ENCODE measurements at regions not wholly inside any gene's neighbourhood (a gene's known extent, or its start where the extent isn't known, plus 50 kb on each side); places are given as distances from the start of the nearest gene placed in this dataset.
"Not testable (repeated sequence)": the region's sequence is repeated elsewhere in the genome, so short reads cannot be mapped to it uniquely, and the experiment has no call there.

- H3K4me1 ChIP-seq (ENCODE audit: control insufficient read depth in 5 of 5, insufficient read depth in 5 of 5, low read length in 5 of 5) = peaks cover 0 to 9% (median 2%) of the 10 kb centered on the region in 5 donors
- no peak for TF ChIP-seq CTCF (IDR thresholded peaks at IDR 0.05; ENCODE audit: control extremely low read depth, extremely low read depth)
- no peaks in the 10 kb centered on the region for H3K36me3 ChIP-seq (ENCODE audit: control insufficient read depth in 4 of 4, insufficient read depth in 4 of 4, low read length in 4 of 4)
- H3K27me3 ChIP-seq (ENCODE audit: control insufficient read depth in 3 of 3, insufficient read depth in 3 of 3, low read length in 2 of 3) = no peaks in the 10 kb centered on the region
- DNase-seq (no peak), ATAC-seq (ENCODE audit: insufficient read depth, low FRiP score) (no peak)
- H3K9me3 ChIP-seq (ENCODE audit: control insufficient read depth in 4 of 4, insufficient read depth in 3 of 4, low read length in 3 of 4) = no peaks in the 10 kb centered on the region
- H3K4me3 ChIP-seq = no peak overlapping the region
- H3K9ac ChIP-seq (ENCODE audit: insufficient read depth in 1 of 2, low read length in 2 of 2) = no peak overlapping the region
- no peak overlapping the region for H3K27ac ChIP-seq (ENCODE audit: low read depth in 1 of 2, low read length in 1 of 2)
Measured at GRCh38 chr13:50425772-50426171, 410.5 kb downstream of the KCNRG start.

GRCh38 chr13:50426927-50427326 lies 411.7 kb downstream of the KCNRG start:
- Histone ChIP-seq H3K9ac (ENCODE audit: insufficient read depth in 1 of 2, low read length in 2 of 2) (no peak overlapping the region), H3K4me3 (no peak overlapping the region), H3K27ac (ENCODE audit: low read depth in 1 of 2, low read length in 1 of 2) (no peak overlapping the region), H3K27me3 (ENCODE audit: control insufficient read depth in 3 of 3, insufficient read depth in 3 of 3, low read length in 2 of 3) (no peaks in the 10 kb centered on the region), H3K4me1 (ENCODE audit: control insufficient read depth in 5 of 5, insufficient read depth in 5 of 5, low read length in 5 of 5) (peaks cover 0 to 6% (median 2%) of the 10 kb centered on the region in 5 donors), H3K36me3 (ENCODE audit: control insufficient read depth in 4 of 4, insufficient read depth in 4 of 4, low read length in 4 of 4) (no peaks in the 10 kb centered on the region), H3K9me3 (ENCODE audit: control insufficient read depth in 4 of 4, insufficient read depth in 3 of 4, low read length in 3 of 4) (no peaks in the 10 kb centered on the region)
- DNase-seq (no peak), ATAC-seq (ENCODE audit: insufficient read depth, low FRiP score) (no peak)
- no peak for TF ChIP-seq CTCF (IDR thresholded peaks at IDR 0.05; ENCODE audit: control extremely low read depth, extremely low read depth)

GRCh38 chr13:50427511-50427910 lies 412.3 kb downstream of the KCNRG start:
- WGBS, 2 donors = 89 to 98% methylated on average over 9 of the region's 9 CpGs
- not testable (repeated sequence) for H3K4me3 ChIP-seq; H3K9ac ChIP-seq (ENCODE audit: insufficient read depth in 1 of 2, low read length in 2 of 2); H3K36me3 ChIP-seq (ENCODE audit: control insufficient read depth in 4 of 4, insufficient read depth in 4 of 4, low read length in 4 of 4); DNase-seq; H3K4me1 ChIP-seq (ENCODE audit: control insufficient read depth in 5 of 5, insufficient read depth in 5 of 5, low read length in 5 of 5); H3K27me3 ChIP-seq (ENCODE audit: control insufficient read depth in 3 of 3, insufficient read depth in 3 of 3, low read length in 2 of 3); H3K27ac ChIP-seq (ENCODE audit: low read depth in 1 of 2, low read length in 1 of 2); ATAC-seq (ENCODE audit: insufficient read depth, low FRiP score); H3K9me3 ChIP-seq (ENCODE audit: control insufficient read depth in 4 of 4, insufficient read depth in 3 of 4, low read length in 3 of 4)

GRCh38 chr13:50428183-50428877 lies 413.1 kb downstream of the KCNRG start:
- Histone ChIP-seq H3K4me3 (no peak overlapping the region), H3K27me3 (ENCODE audit: control insufficient read depth in 3 of 3, insufficient read depth in 3 of 3, low read length in 2 of 3) (no peaks in the 10 kb centered on the region), H3K9me3 (ENCODE audit: control insufficient read depth in 4 of 4, insufficient read depth in 3 of 4, low read length in 3 of 4) (no peaks in the 10 kb centered on the region), H3K9ac (ENCODE audit: insufficient read depth in 1 of 2, low read length in 2 of 2) (no peak overlapping the region), H3K36me3 (ENCODE audit: control insufficient read depth in 4 of 4, insufficient read depth in 4 of 4, low read length in 4 of 4) (no peaks in the 10 kb centered on the region), H3K4me1 (ENCODE audit: control insufficient read depth in 5 of 5, insufficient read depth in 5 of 5, low read length in 5 of 5) (peaks cover 0 to 6% (median 0%) of the 10 kb centered on the region in 5 donors), H3K27ac (ENCODE audit: low read depth in 1 of 2, low read length in 1 of 2) (no peak overlapping the region)
- no peak for TF ChIP-seq CTCF (IDR thresholded peaks at IDR 0.05; ENCODE audit: control extremely low read depth, extremely low read depth)
- DNase-seq (no peak), ATAC-seq (ENCODE audit: insufficient read depth, low FRiP score) (no peak)
- 89 to 100% methylated on average over 1 of the region's 1 CpG for whole genome bisulfite sequencing, 2 donors

All from lung (tissue), 11 donors.